HAP-1 (cell line): ENCODE measurements at regions not wholly inside any gene's neighbourhood (a gene's known extent, or its start where the extent isn't known, plus 50 kb on each side); places are given as distances from the start of the nearest gene placed in this dataset.

ENCODE experiments used
- DNase-seq, 2 experiments: peaks; one replicate each; pipeline ENCODE4 v3.0.0-alpha.2; 2016 to 2020; ENCODE audit warnings: low spot score in 2 of 2
- H3K27me3 ChIP-seq: fragments of 250-450 bp; sonication (Bioruptor Pico); 2 replicates; pipeline ENCODE4 v1.5.1; 2020; ENCODE audit warnings: low read depth, mild to moderate bottlenecking, moderate library complexity
- H3K36me3 ChIP-seq: fragments of 250-450 bp; sonication (Bioruptor Pico); replicated peaks from 2 replicates; pipeline ENCODE4 v1.5.1; 2020; ENCODE audit warnings: mild to moderate bottlenecking
- H3K4me1 ChIP-seq: fragments of 250-450 bp; sonication (Bioruptor Pico); 2 replicates; pipeline ENCODE4 v1.5.1; 2020; ENCODE audit warnings: mild to moderate bottlenecking
- H3K4me3 ChIP-seq: fragments of 250-450 bp; sonication (Bioruptor Pico); 2 replicates; pipeline ENCODE4 v1.5.1; 2020; ENCODE audit warnings: mild to moderate bottlenecking, moderate library complexity
- H3K9me3 ChIP-seq: fragments of 250-450 bp; sonication (Bioruptor Pico); 2 replicates; pipeline ENCODE4 v1.5.1; 2020; ENCODE audit warnings: mild to moderate bottlenecking, moderate library complexity
- in situ Hi-C: fragments of 300-500 bp; cut with MboI; formaldehyde crosslinking; loops from 3 replicates; pipeline ENCODE4 v1.14.3; 2020; ENCODE audit warnings: low sequenced_read_pairs, inconsistent platforms, mixed read lengths

- no peak for DNase-seq
- in situ Hi-C loops = no loop called here
- H3K27me3 ChIP-seq = no peaks in the 10 kb centered on the region
- H3K4me3 ChIP-seq = no peak overlapping the region
- H3K9me3 ChIP-seq = no peaks in the 10 kb centered on the region
- no peaks in the 10 kb centered on the region for H3K36me3 ChIP-seq
- no peaks in the 10 kb centered on the region for H3K4me1 ChIP-seq
Measured at GRCh38 chr1:79638382-79638781, 631.9 kb upstream of the ADGRL4 start.

GRCh38 chr1:79633456-79633855 is 626.9 kb upstream of the ADGRL4 start:
- DNase-seq = no peak
- H3K4me1 ChIP-seq = no peaks in the 10 kb centered on the region
- in situ Hi-C loops = no loop called here
- H3K27me3 ChIP-seq = no peaks in the 10 kb centered on the region
- no peaks in the 10 kb centered on the region for H3K9me3 ChIP-seq
- no peaks in the 10 kb centered on the region for H3K36me3 ChIP-seq
- no peak overlapping the region for H3K4me3 ChIP-seq

GRCh38 chr1:79629414-79629813 is 622.9 kb upstream of the ADGRL4 start:
- Histone ChIP-seq H3K4me3 (no peak overlapping the region), H3K36me3 (no peaks in the 10 kb centered on the region), H3K4me1 (no peaks in the 10 kb centered on the region), H3K27me3 (no peaks in the 10 kb centered on the region), H3K9me3 (no peaks in the 10 kb centered on the region)
- in situ Hi-C loops = no loop called here
- no peak for DNase-seq

DNA sequence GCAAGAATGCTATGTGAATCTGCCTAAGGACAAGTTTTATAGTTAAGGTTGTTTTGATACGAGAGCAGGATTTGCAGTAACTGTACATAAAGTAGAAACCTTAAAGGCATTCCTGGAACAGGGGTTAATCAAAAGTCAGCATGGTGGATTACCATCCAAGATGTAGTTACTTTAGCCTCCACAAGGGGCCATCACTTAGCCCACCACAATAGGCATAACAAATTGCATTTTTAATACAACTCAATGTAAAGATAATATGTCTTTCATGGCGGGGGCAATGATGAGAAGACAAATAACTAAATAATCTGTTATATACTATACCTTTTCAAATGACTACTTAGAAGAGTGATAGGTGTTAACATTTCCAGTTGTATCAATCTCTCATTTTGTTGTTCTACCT is 611.2 kb upstream of the ADGRL4 start:
- in situ Hi-C loops = no loop called here
- H3K4me1 ChIP-seq = no peaks in the 10 kb centered on the region
- H3K36me3 ChIP-seq = no peaks in the 10 kb centered on the region
- DNase-seq = no peak
- no peaks in the 10 kb centered on the region for H3K27me3 ChIP-seq
- H3K4me3 ChIP-seq = no peak overlapping the region
- H3K9me3 ChIP-seq = no peaks in the 10 kb centered on the region

DNA sequence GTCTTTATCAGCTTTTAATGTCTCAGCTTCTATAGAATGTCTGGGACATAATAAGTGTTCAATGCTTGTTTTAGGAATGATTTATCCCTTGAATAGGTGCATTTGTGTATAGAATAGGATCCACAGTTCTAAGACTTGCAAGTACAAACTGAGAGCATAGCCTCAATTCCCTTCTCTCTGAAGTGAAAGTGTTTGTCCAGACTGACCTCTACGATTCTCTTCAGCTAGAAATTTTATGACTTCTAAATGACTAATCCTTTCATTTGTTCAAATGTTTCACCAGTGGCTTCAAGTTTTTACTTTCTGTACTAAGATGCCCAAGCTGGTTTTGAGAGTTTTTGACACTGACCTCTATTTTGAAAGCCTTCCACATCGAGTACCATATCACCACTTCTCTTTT is 608.2 kb upstream of the ADGRL4 start:
- in situ Hi-C loops = no loop called here
- Histone ChIP-seq H3K27me3 (no peaks in the 10 kb centered on the region), H3K36me3 (no peaks in the 10 kb centered on the region), H3K9me3 (no peaks in the 10 kb centered on the region), H3K4me3 (no peak overlapping the region), H3K4me1 (no peaks in the 10 kb centered on the region)
- no peak for DNase-seq

- Histone ChIP-seq H3K4me3 (no peak overlapping the region), H3K36me3 (no peaks in the 10 kb centered on the region), H3K4me1 (no peaks in the 10 kb centered on the region), H3K27me3 (no peaks in the 10 kb centered on the region), H3K9me3 (no peaks in the 10 kb centered on the region)
- in situ Hi-C loops = no loop called here
- DNase-seq = no peak
Measured at GRCh38 chr1:79614106-79614505, 607.6 kb upstream of the ADGRL4 start.

- no peaks in the 10 kb centered on the region for H3K9me3 ChIP-seq
- no peak overlapping the region for H3K4me3 ChIP-seq
- no peaks in the 10 kb centered on the region for H3K27me3 ChIP-seq
- in situ Hi-C loops = no loop called here
- no peak for DNase-seq
- H3K36me3 ChIP-seq = no peaks in the 10 kb centered on the region
- no peaks in the 10 kb centered on the region for H3K4me1 ChIP-seq
Measured at GRCh38 chr1:79613046-79613445, 606.5 kb upstream of the ADGRL4 start.

DNA sequence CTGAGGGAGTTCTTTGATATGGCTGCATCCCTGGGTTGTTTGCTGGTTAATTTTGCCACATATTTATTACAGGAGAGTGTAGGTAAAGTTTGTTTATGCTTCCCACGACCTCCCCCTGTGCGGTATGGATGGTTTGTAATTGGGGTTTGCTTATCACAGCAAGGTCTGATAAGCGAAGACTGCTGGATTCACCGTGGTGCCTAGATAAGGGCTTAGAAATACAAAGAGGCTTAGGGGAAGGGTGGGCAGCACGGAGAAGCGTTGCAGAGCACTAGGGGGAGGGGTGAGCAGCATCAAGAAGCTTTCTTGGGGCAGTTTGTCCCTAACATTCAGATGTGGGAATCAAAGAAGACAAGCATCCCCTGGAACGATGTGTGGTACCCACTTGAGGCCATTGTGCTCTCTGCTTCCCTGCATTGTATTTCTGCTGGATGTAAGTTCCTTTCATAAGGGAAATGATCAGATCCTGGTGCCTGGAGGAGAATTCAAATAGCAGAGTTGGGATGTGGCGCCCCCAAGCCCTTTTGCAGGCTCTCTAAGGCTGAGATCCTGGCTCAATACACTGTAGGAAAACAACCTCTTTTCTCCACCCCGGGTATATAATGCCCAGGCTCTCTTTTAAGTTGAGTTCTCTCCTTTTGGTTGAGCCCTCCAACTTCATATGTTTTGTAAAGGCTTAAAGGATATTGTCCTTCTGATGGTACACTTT is 598.1 kb upstream of the ADGRL4 start:
- H3K36me3 ChIP-seq = no peaks in the 10 kb centered on the region
- in situ Hi-C loops = no loop called here

DNA sequence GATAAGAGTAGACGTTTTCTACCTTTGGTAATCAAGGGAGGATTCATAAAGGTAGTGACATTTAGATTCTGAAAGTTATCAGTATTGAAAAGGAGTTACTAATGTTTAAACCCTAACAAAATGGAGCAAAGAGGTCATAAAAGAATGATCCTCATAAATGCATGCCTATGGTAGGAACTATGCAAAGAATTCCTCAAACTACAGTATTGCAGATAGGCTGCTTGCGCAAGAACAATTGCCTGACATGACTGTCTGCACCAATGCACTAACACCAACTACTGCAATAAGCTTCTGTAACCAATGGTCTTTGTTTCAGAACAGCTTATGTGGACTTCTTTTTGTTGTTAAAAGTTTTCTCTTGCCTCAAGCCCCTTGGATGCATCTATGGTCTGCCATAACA is 597.3 kb upstream of the ADGRL4 start:
- H3K4me3 ChIP-seq = no peak overlapping the region
- in situ Hi-C loops = no loop called here
- H3K36me3 ChIP-seq = no peaks in the 10 kb centered on the region
- H3K27me3 ChIP-seq = no peaks in the 10 kb centered on the region
- no peaks in the 10 kb centered on the region for H3K4me1 ChIP-seq
- DNase-seq = no peak
- no peaks in the 10 kb centered on the region for H3K9me3 ChIP-seq

More for the DNA sequence above, 598.1 kb upstream of the ADGRL4 start:
- DNase-seq = no peak
- Histone ChIP-seq H3K4me3 (no peak overlapping the region), H3K27me3 (no peaks in the 10 kb centered on the region), H3K4me1 (no peaks in the 10 kb centered on the region), H3K9me3 (no peaks in the 10 kb centered on the region)

DNA sequence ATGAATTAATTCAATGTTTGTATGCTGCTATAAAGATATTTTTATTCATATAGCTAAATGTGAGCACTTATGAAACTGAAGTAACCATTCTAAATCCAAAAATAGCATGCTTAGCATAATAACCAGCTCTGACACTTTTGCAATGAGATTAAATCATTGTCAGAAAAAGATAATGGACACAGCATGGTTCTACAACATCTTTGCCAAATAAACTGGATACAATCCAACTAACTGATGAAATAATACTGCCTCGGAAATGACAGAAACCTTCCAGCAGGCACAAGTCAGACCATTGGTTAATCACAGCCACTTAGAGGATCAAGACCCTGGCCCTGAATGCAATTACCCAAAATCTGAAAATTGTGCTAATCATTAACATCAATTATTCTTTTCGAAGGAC is 592.7 kb upstream of the ADGRL4 start:
- H3K4me3 ChIP-seq = no peak overlapping the region
- no peak for DNase-seq
- no peaks in the 10 kb centered on the region for H3K36me3 ChIP-seq
- no peaks in the 10 kb centered on the region for H3K27me3 ChIP-seq
- no peaks in the 10 kb centered on the region for H3K4me1 ChIP-seq
- no peaks in the 10 kb centered on the region for H3K9me3 ChIP-seq
- in situ Hi-C loops = no loop called here

DNA sequence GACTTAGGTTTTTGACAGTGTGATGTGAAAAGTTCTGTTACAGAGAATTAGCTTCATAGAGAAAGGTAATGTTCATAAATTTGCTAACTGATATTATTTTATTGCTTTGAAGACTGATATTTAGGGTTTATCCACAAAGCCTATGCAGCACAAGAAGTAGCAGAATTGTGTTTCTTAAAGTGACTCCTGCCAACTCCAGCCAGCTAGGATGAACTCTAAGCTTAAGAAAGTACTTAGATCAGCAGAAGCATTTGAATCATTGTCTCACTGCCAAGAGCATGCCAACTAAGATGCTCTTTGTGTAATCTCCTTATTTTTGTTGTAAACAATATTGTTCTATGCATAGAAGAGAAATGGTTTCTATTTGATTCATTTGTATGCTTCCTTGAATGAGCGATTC is 589.4 kb upstream of the ADGRL4 start:
- in situ Hi-C loops = no loop called here

DNA sequence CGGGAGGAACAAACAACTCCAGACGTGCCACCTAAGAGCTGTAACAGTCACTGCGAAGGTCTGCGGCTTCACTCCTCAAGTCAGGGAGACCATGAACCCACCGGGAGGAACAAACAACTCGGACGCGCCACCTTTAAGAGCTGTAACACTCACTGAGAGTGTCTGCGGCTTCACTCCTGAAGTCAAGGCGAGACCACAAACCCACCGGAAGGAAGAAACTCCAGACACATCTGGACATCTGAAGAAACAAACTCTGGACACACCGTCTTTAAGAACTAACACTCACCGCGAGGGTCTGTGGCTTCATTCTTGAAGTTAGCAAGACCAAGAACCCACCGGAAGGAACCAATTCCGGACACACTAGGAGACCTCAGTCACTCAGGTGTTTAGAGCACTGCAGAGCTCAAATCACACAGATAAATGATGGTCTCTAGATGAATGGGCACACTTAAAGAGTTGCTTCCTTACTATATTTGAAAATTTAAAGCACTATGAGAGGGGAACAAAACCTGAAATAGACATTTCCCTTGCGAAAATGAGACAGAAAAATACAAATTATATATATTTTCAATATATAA is 587.7 kb upstream of the ADGRL4 start:
- in situ Hi-C loops = no loop called here
- no peak for DNase-seq
- no peaks in the 10 kb centered on the region for H3K4me1 ChIP-seq
- no peak overlapping the region for H3K4me3 ChIP-seq
- no peaks in the 10 kb centered on the region for H3K36me3 ChIP-seq
- H3K27me3 ChIP-seq = no peaks in the 10 kb centered on the region; the same call in 1 of the 2 replicates
- no peaks in the 10 kb centered on the region for H3K9me3 ChIP-seq

More for the DNA sequence above, 589.4 kb upstream of the ADGRL4 start:
- H3K36me3 ChIP-seq = no peaks in the 10 kb centered on the region
- no peaks in the 10 kb centered on the region for H3K9me3 ChIP-seq
- H3K4me3 ChIP-seq = no peak overlapping the region
- no peak for DNase-seq
- no peaks in the 10 kb centered on the region for H3K27me3 ChIP-seq
- H3K4me1 ChIP-seq = no peaks in the 10 kb centered on the region

DNA sequence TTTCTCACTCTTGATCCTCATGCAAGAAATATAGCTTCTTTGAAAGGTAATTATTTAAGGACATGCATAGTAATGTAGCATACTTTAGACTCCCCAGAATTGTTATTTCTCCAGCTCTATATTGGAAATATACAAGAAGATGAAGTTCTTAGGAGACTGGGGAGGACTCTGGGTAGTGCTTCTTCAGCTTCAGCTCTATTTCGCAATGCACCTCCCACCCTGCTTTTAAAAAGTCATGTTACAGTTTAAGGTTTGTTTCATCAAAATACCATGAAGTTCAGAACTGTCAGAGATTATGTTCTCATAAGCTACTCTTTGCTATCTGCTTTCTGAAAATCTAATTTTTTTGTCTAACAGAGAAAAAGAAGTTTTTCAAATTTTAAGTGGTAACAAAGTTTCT is 586.2 kb upstream of the ADGRL4 start:
- in situ Hi-C loops = no loop called here
- no peaks in the 10 kb centered on the region for H3K36me3 ChIP-seq

GRCh38 chr1:79588719-79589118 is 582.2 kb upstream of the ADGRL4 start:
- H3K4me1 ChIP-seq = no peaks in the 10 kb centered on the region
- H3K4me3 ChIP-seq = no peak overlapping the region
- H3K9me3 ChIP-seq = no peaks in the 10 kb centered on the region
- in situ Hi-C loops = no loop called here
- no peak for DNase-seq
- H3K36me3 ChIP-seq = no peaks in the 10 kb centered on the region
- no peaks in the 10 kb centered on the region; the same call in 1 of the 2 replicates for H3K27me3 ChIP-seq

More for the DNA sequence above, 586.2 kb upstream of the ADGRL4 start:
- Histone ChIP-seq H3K4me3 (no peak overlapping the region), H3K9me3 (no peaks in the 10 kb centered on the region), H3K27me3 (no peaks in the 10 kb centered on the region; the same call in 1 of the 2 replicates), H3K4me1 (no peaks in the 10 kb centered on the region)
- DNase-seq = no peak

DNA sequence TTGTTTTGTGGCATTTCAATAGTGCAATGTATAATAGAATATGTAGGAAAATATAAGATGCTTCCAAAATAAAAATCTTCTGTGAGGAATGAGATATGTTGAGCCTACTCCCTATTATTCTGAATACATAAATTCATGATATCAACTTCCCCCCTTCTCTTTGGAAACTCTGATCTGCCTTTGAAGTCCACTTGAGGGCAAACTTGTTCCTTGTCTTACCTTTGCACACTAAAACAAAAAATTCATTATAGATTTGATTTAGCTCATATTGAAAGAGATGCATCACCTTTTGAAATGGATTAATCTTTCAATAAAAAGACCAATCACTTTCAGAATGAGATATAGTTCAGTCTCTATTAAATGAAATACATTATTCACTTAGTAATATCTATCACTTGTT is 580.7 kb upstream of the ADGRL4 start:
- no peak overlapping the region for H3K4me3 ChIP-seq
- no peaks in the 10 kb centered on the region for H3K36me3 ChIP-seq
- no peaks in the 10 kb centered on the region; the same call in 1 of the 2 replicates for H3K27me3 ChIP-seq
- H3K9me3 ChIP-seq = no peaks in the 10 kb centered on the region
- DNase-seq = no peak
- no peaks in the 10 kb centered on the region for H3K4me1 ChIP-seq
- in situ Hi-C loops = no loop called here
